Muscle layer of colon (tissue), 2 donors: ENCODE measurements at regions not wholly inside any gene's neighbourhood (a gene's known extent, or its start where the extent isn't known, plus 50 kb on each side); places are given as distances from the start of the nearest gene placed in this dataset.

ENCODE experiments used
- H3K27ac ChIP-seq: one replicate; pipeline ENCODE4 v1.7.0; 2013; ENCODE audit warnings: low read depth, mild to moderate bottlenecking, low read length, moderate library complexity
- H3K27me3 ChIP-seq, 2 donors: one replicate each; pipeline ENCODE4 v1.7.0; 2013; ENCODE audit warnings: low read length in 2 of 2, mild to moderate bottlenecking in 2 of 2; ENCODE audit not compliant: insufficient read depth in 2 of 2, control insufficient read depth in 1 of 2
- H3K36me3 ChIP-seq: one replicate; pipeline ENCODE4 v1.7.0; 2013; ENCODE audit warnings: mild to moderate bottlenecking, low read length; ENCODE audit not compliant: insufficient read depth
- H3K4me1 ChIP-seq: one replicate; pipeline ENCODE4 v1.7.0; 2013; ENCODE audit warnings: mild to moderate bottlenecking, low read length; ENCODE audit not compliant: insufficient read depth
- H3K4me3 ChIP-seq, 2 donors: one replicate each; pipeline ENCODE4 v1.7.0; 2013; ENCODE audit warnings: low read length in 2 of 2, low read depth in 1 of 2, mild to moderate bottlenecking in 1 of 2, moderate library complexity in 1 of 2
- H3K9ac ChIP-seq: one replicate; pipeline ENCODE4 v1.7.0; 2013; ENCODE audit warnings: low read length
- H3K9me3 ChIP-seq: one replicate; pipeline ENCODE4 v1.7.0; 2013; ENCODE audit warnings: mild to moderate bottlenecking, low read length
- donor health status: abdominal sarcoma.
- donor health status: Adenocarcinoma of cecum.

GRCh38 chr3:106339551-106339950, 470.7 kb upstream of the CBLB start:
- H3K36me3 ChIP-seq = no peaks in the 10 kb centered on the region
- no peak overlapping the region for H3K9ac ChIP-seq
- H3K27ac ChIP-seq = no peak overlapping the region
- no peaks in the 10 kb centered on the region for H3K9me3 ChIP-seq
- H3K4me3 ChIP-seq = no peak overlapping the region
- H3K27me3 ChIP-seq = no peaks in the 10 kb centered on the region
- H3K4me1 ChIP-seq = peaks cover 15% of the 10 kb centered on the region

- Histone ChIP-seq H3K4me3 (peak overlapping the region in 1 of 2 donors; percentile 16), H3K36me3 (no peaks in the 10 kb centered on the region), H3K4me1 (peaks cover 15% of the 10 kb centered on the region), H3K9ac (no peak overlapping the region), H3K27me3 (no peaks in the 10 kb centered on the region), H3K9me3 (no peaks in the 10 kb centered on the region), H3K27ac (no peak overlapping the region)
Measured at GRCh38 chr3:106341087-106341486, 472.3 kb upstream of the CBLB start.

GRCh38 chr3:106341586-106342162, 472.9 kb upstream of the CBLB start:
- H3K27ac ChIP-seq = no peak overlapping the region
- H3K9me3 ChIP-seq = no peaks in the 10 kb centered on the region
- no peak overlapping the region for H3K4me3 ChIP-seq
- no peaks in the 10 kb centered on the region for H3K36me3 ChIP-seq
- H3K27me3 ChIP-seq = no peaks in the 10 kb centered on the region
- peaks cover 15% of the 10 kb centered on the region for H3K4me1 ChIP-seq
- H3K9ac ChIP-seq = no peak overlapping the region

GRCh38 chr3:106342386-106342785, 473.6 kb upstream of the CBLB start:
- Histone ChIP-seq H3K9ac (no peak overlapping the region), H3K36me3 (no peaks in the 10 kb centered on the region), H3K4me1 (peaks cover 15% of the 10 kb centered on the region), H3K27ac (no peak overlapping the region), H3K9me3 (no peaks in the 10 kb centered on the region), H3K27me3 (no peaks in the 10 kb centered on the region), H3K4me3 (no peak overlapping the region)

GRCh38 chr3:106343811-106344210, 475.0 kb upstream of the CBLB start:
- no peaks in the 10 kb centered on the region for H3K27me3 ChIP-seq

GRCh38 chr3:106345353-106346027, 476.7 kb upstream of the CBLB start:
- H3K27ac ChIP-seq = no peak overlapping the region
- H3K4me1 ChIP-seq = peaks cover 15% of the 10 kb centered on the region
- no peaks in the 10 kb centered on the region for H3K27me3 ChIP-seq
- H3K9ac ChIP-seq = no peak overlapping the region
- no peaks in the 10 kb centered on the region for H3K36me3 ChIP-seq
- no peak overlapping the region for H3K4me3 ChIP-seq
- H3K9me3 ChIP-seq = no peaks in the 10 kb centered on the region

More at GRCh38 chr3:106343811-106344210, 475.0 kb upstream of the CBLB start:
- H3K36me3 ChIP-seq = no peaks in the 10 kb centered on the region
- no peak overlapping the region for H3K4me3 ChIP-seq
- H3K9me3 ChIP-seq = no peaks in the 10 kb centered on the region
- no peak overlapping the region for H3K27ac ChIP-seq
- no peak overlapping the region for H3K9ac ChIP-seq
- peaks cover 15% of the 10 kb centered on the region for H3K4me1 ChIP-seq

GRCh38 chr3:106347350-106347749, 478.5 kb upstream of the CBLB start:
- Histone ChIP-seq H3K4me1 (peaks cover 2% of the 10 kb centered on the region), H3K36me3 (no peaks in the 10 kb centered on the region), H3K4me3 (no peak overlapping the region), H3K27ac (no peak overlapping the region), H3K27me3 (no peaks in the 10 kb centered on the region), H3K9me3 (no peaks in the 10 kb centered on the region), H3K9ac (no peak overlapping the region)

GRCh38 chr3:106348139-106348690, 479.4 kb upstream of the CBLB start:
- Histone ChIP-seq H3K36me3 (no peaks in the 10 kb centered on the region), H3K27ac (no peak overlapping the region), H3K4me3 (no peak overlapping the region), H3K9ac (no peak overlapping the region), H3K9me3 (no peaks in the 10 kb centered on the region), H3K4me1 (no peaks in the 10 kb centered on the region), H3K27me3 (no peaks in the 10 kb centered on the region)

GRCh38 chr3:106349191-106349881, 480.5 kb upstream of the CBLB start:
- no peak overlapping the region for H3K27ac ChIP-seq
- H3K9ac ChIP-seq = no peak overlapping the region

GRCh38 chr3:106355873-106356272, 487.1 kb upstream of the CBLB start:
- Histone ChIP-seq H3K4me3 (no peak overlapping the region), H3K9ac (no peak overlapping the region), H3K4me1 (no peaks in the 10 kb centered on the region), H3K9me3 (no peaks in the 10 kb centered on the region), H3K27me3 (no peaks in the 10 kb centered on the region), H3K27ac (no peak overlapping the region), H3K36me3 (no peaks in the 10 kb centered on the region)

More at GRCh38 chr3:106349191-106349881, 480.5 kb upstream of the CBLB start:
- no peaks in the 10 kb centered on the region for H3K4me1 ChIP-seq
- no peaks in the 10 kb centered on the region for H3K36me3 ChIP-seq
- H3K4me3 ChIP-seq = no peak overlapping the region
- no peaks in the 10 kb centered on the region for H3K9me3 ChIP-seq
- no peaks in the 10 kb centered on the region for H3K27me3 ChIP-seq

GRCh38 chr3:106359692-106360091, 490.9 kb upstream of the CBLB start:
- Histone ChIP-seq H3K9me3 (no peaks in the 10 kb centered on the region), H3K4me3 (no peak overlapping the region), H3K27me3 (no peaks in the 10 kb centered on the region), H3K27ac (no peak overlapping the region), H3K9ac (no peak overlapping the region), H3K36me3 (no peaks in the 10 kb centered on the region), H3K4me1 (no peaks in the 10 kb centered on the region)
